ENCODE measurements at regions not wholly inside any gene's neighbourhood (a gene's known extent, or its start where the extent isn't known, plus 50 kb on each side); places are given as distances from the start of the nearest gene placed in this dataset.

GRCh38 chr1:233520261-233521191, 93.4 kb upstream of the KCNK1 start:
- DNase-seq, result no peak

GRCh38 chr1:233523047-233523446, 90.9 kb upstream of the KCNK1 start:
- DNase-seq, result no peak

GRCh38 chr1:233527818-233528217, 86.1 kb upstream of the KCNK1 start:
- no peak for DNase-seq

- no peak for DNase-seq
Measured at GRCh38 chr1:233530665-233531386, 83.1 kb upstream of the KCNK1 start.

GRCh38 chr1:233540816-233541215, 73.1 kb upstream of the KCNK1 start:
- no peak for DNase-seq

- no peak for DNase-seq
Measured at GRCh38 chr1:233543338-233544255, 70.3 kb upstream of the KCNK1 start.

- DNase-seq, result no peak
Measured at GRCh38 chr1:233544304-233544703, 69.6 kb upstream of the KCNK1 start.

- DNase-seq, result no peak
Measured at GRCh38 chr1:233547726-233548125, 66.2 kb upstream of the KCNK1 start.

GRCh38 chr1:233549404-233549803, 64.5 kb upstream of the KCNK1 start:
- no peak for DNase-seq

- no peak for DNase-seq
Measured at GRCh38 chr1:233549917-233550316, 64.0 kb upstream of the KCNK1 start.

- DNase-seq, result no peak
Measured at GRCh38 chr1:233554037-233554436, 59.9 kb upstream of the KCNK1 start.

- DNase-seq, result no peak
Measured at GRCh38 chr1:233561708-233562426, 52.0 kb upstream of the KCNK1 start.
